HG03558 (cell line): ENCODE measurements at regions not wholly inside any gene's neighbourhood (a gene's known extent, or its start where the extent isn't known, plus 50 kb on each side); places are given as distances from the start of the nearest gene placed in this dataset.
A peak's percentile ranks its signal among the peaks of the same experiment; 100 is the strongest.

Experiments
- ATAC-seq: cut with Tn5 transposase; IDR thresholded peaks from one replicate; pipeline ENCODE4 v1.9.1; 2021; ENCODE audit warnings: moderate number of reproducible peaks; ENCODE audit not compliant: unreplicated experiment; ENCODE audit errors: extremely low read depth

DNA sequence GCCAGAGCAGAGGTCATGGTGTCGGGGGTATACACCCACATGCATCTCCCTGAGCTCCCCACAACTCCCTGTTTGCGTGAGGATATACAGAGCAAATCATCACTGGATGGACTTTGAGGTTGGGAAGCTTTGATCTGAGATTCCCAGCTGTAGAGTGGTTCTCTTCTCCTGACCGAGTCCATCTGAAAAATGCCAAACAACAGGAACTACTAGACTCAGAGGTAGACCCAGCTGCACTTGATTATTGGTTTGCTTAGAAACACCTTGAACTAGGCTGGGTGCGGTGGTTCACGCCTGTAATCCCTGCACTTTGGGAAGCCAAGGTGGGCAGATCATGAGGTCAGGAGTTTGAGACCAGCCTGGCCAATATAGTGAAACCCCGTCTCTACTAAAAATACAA lies 125.0 kb downstream of the UNC5CL start:
- no peak for ATAC-seq

DNA sequence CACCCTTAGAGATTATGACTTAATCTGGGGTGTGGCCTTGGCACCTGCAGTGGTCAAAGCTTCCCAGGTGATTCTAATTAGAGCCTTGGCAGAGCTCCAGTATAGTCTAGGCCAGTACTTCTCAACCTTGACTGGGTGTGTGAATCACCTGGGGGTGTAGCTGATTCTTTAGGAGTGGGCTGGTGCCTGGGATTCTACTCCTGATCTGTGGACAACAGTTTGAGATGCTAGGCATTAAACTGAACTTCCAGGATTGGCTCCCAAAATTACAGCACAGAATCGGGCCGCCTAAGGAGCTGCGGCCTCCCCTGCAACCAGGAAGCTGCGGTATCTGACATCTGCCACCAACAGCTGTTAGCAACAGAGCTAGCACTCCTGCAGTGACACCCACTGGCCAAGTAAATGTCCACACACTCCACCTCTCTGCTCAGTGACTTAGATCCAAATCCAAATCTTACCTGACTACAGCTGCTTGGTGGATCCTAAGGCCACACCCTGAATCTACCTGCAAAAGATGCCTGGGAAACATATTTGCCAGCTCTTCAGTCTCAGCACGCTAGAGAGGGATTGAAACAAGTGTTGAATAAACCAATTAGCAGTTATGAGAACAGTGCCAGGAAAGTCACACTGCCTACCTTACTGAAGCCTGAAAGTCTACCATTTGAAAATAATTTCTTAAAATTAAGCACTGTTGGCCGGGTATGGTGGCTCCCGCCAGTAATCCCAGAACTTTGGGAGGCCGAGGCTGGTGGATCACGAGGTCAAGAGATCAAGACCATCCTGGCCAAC lies 126.7 kb downstream of the UNC5CL start:
- ATAC-seq: peak; percentile 80

DNA sequence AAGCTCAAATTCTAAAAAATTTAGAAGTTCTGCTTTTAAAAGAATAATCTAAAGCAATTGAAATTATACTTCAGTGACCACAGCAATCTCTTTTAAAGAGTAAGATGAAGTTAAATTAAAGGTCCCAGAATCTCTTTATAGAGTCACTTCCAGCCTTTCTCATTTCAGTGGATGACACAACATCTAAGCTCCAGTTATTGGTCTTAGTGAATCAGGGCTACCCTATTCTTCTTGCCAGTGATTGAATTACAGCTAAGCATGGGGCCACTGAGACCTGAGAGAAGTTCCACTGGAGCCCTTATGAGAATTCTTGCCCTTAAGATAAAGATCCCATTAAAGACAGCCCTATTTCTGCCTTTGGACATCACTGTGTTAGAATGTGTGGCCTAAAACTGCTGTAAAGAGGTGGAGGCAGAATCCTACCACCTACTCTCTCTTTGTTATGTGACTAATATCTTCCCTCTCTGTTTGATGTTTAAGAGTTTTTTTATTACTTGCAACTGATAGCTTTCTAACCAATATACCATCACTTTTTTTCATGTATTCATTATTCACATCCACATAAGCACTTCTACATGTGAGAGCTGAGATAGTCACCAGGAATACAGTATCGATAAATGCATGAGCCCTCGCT lies 128.6 kb downstream of the UNC5CL start:
- ATAC-seq: no peak

DNA sequence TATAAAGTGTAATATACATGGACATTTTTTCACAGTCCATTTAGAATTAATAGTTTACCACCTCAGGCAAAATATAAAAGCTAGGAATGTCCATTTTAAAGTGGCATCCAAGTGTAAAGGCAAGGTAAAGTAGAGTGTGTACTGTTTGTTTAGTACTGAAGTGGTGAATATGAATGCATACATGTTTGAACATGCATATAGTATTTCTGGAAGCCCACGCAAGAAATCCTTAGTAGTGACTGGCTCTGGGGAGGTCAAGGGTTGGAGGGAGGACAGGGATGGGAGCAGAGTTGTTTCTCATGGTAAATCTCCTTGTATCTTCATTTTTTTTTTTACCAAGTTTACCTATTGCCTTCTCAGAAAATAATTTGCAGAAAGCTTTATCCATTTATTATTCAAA lies 129.2 kb downstream of the UNC5CL start:
- no peak for ATAC-seq

DNA sequence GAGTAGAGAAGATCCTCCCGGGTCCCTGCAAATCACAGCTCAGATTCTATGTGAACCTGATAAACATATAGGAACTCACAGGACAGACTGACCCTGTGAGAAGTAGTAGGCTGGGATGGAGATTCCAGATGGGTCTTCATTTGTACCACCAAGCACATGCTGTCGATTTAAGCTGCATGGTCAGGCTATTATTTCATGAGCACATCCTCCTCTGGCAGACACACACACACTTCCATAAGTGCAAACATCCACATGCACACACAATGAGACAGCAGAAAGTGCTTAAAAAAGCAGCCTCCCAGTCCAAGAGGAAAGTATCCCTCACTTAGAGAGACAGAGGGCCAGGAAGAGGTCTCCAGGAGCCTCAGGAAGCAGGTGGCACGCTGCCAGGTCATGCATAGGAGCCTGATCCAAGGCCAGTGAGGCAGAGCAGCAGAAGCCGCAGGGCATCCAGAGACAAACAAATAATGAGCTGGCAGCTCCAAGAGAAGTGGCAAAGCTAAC lies 131.8 kb downstream of the UNC5CL start:
- no peak for ATAC-seq

DNA sequence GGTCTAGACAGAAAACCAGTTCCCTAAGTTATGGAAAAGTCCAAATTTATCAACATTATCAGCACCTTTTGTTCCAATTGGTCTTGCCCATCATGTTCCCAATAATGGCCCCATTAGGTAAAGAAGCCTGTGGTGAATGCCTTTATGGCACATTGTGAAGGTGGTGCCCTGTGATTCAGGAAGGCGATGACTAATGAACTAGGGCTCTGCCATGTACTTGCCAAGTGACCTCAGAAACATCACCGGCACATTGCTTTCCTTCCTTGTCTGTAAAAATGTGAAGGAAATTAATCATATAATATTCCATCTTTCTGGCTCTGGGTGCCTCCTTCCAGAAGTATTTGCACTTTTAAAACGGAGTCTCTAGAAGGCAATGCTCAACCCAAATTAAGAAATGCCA lies 132.3 kb downstream of the UNC5CL start:
- no peak for ATAC-seq

DNA sequence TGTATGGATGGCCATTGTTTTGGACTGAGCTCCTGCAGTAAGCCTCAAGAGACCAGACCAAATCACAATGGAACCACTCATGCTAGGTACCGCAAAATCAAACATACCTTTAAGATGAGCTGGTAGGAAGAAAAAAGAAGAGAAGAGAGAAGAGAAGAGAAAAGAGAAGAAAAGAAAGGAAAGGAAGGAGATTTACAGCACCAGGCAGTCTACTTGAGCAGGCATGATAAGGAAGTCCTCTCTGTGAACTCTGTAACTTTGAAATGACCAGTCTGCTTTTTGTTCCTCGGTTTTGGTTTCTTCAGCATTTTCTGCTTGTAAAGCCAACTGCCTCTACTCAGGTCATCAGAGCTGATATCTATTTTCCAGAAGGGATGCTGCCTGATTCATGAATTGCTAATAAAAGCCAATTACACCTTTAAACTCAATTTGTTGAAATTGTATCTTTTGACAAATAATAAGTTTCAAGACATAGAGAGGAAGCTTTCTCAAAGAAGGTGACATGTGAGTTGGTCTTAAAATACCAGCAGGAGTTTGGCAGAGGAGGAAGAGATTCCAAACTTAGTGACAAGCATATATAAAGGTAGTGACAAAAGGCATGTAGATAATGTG lies 134.3 kb downstream of the UNC5CL start:
- ATAC-seq: no peak

DNA sequence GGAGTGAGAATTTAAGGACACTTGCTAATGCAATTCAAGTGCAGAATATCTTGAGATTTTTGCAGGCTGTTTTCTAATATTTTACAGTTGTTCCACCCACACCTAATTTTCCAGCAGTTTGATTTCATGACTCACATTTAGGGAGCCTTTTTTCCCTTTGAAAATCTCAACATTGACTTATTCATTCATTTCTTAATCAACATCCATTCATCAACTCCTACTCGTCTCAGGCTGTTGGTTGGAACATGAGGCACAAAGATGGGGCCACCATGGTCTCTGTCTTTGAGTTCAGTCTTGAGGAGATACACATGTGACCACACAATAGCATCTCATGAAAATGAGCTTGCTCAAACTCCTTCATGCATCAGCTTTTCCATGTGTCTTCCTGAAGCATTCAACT lies 135.6 kb downstream of the UNC5CL start:
- no peak for ATAC-seq

DNA sequence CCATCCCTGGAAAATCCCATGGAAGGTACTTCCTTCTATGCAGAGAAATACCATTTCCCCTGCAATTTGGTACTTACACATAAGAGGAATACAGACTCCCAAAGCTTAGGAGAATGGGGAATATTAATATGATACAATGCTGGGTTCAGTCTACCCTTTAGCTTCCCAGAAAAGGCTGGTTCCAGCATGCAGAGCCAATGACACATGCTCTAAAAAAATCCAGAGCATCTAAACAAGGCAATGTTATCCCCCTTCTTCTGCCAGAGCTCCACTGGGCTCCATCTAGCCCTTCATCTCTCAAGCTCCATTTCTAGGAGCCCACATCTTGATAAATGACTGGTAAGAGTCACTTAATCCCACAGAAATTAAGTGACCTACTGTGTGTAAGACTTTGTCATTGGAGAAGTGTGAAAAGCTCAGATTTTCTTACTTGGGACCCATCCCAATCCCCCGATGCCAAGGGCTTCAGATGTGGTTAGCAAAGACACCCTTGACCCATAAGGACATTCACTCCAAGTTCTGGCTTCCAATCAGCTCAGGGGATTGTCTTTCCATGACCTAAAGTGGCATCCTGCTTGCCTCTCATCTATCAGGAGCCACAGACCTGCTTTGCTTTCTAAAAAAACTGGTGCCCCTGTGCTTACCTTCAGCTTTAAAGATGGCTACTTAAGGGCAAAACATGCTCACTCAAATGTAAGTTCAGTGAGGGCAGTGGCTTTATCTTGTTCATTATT lies 137.5 kb downstream of the UNC5CL start:
- ATAC-seq: no peak

DNA sequence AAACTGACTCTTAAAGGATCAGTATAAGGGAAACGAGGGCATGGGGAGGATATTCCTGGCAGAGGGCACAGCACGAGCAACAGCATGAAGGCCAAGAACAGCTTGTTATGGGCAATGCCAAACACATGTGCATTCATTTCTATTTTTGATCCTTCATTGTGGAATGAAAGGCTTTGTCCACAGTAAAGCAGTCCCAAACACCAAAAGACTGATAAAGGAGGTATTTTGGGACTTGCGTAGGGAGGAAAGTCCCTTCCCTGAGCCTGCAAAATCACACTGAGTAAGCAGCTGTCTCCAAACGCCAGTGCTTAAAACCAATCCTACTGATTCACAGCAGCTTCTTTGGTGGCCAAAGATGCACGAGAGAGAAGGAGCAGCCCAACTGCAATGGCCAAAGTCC lies 138.2 kb downstream of the UNC5CL start:
- no peak for ATAC-seq

DNA sequence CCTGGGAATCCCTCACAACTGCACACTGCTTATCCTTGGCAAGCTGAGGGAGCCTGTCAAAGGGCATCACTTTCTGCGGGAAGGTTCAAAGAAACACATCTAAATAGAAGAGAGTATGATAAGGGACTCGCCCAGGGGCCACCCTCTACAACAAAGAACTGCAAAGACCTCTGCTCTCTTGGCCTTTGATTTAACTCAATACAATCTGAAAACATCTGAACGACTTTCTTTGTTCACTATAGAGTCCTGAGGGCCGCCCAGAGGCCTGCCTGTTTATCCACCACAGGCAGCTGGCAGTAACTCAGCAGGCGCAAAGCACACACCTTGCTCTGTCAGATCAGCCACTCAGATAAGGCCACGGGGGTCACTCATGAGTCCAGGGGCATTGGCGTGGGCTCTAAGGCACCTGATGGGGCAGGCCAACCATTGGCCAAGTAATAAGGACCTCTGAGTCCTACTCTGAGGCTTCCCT lies 139.3 kb downstream of the UNC5CL start:
- ATAC-seq: no peak

DNA sequence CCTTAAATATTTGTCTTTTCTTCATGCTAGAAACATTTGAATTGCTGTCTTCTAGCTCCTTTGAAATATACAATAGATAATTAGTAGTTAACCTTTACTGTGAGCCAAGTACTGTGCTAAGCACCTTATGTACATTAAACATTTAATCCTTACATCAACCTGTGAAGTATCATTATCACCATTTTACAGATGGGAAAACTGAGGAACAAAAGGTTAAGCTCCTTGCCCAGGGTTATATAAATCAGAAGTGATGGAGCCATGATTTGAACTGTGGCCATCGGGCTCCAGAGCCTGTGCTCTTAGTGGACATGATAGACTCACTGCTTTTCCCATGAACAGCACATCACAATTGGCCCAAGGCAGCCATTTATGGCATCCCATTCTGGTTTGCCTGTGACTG lies 140.9 kb downstream of the UNC5CL start:
- no peak for ATAC-seq

DNA sequence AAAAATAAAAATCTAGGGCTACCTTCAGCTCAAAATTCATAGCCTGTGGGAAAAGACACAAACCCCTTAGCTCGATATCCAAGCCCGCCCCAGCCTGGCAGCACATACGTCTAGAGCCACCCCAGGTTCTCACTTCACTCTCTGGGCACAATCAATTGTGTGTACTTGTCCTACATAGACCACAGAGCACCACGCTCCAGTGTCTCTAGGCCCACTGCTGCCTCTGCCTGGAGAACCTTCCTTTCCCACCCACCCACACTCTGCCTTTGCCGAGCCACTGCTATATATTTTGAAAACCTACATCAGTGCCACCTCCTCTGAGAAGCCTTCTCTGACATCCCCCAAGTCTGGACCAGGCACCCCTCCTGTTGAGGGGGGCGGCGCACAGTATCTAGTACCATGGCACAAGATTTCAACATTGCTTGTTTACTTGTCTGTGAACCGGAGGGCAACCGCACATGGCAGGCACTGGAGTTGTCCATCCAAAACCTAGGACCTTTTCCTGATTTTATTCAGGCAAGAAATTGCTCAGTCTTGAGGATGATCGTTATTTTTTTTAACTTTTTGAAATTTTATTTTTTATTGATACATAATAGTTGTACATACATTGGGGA lies 141.5 kb downstream of the UNC5CL start:
- ATAC-seq: no peak

DNA sequence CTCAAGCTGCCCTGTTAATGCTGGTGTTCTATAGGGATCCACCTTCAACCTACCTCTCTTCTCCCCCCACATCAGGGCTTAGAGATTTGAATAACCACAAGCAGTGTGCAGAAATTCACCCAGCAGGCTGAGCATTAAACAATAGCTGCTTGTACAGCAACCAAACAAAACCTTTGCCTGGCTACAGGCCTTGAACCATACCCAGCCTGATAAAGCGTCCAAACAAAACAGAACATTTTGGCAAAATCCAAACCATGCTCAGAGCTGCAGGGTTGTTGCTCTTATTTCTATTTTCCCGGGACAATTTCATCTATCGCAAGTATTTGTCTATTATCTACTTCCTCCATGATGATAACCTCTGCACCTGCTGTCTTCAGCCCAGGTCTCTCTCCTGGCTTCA lies 142.3 kb downstream of the UNC5CL start:
- ATAC-seq: no peak

DNA sequence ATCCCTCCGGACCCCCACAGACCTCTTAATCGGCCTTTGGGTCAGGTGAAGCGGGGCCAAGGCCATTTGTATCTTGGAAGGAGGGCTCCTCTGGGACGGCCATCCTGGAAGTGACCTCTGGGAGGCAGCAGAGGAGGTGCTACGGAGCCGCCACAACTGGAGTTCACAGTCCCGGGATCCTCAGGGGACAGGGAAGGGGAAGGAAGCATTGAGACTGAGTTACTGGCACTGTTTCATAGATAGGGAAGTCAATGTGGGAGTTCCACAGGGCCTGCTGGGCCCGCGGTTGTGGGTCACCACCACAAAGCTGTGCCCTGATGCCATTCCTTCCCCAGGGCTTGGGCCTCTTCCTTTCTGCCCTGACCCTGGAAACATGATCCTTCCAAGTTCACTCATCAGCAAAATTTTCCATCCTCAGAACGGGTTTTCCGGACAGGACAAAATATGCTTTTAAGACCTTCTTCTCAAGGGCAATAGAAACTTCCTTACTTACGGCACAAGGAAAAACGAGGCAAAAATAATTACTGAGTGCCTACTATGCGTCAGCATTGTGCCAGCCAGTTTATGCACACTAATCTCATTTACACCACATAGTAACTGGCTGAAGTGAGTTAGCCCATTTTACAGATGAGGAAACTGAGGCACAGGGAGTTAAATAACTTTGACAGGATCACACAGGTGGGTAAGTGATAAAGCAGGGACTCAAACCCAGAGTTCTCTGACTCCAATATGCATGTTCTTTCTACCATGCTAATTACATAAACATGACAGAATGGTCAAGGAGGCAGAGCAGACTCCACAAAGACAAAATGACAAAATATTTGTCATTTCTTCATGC lies 143.8 kb downstream of the UNC5CL start:
- ATAC-seq: no peak

DNA sequence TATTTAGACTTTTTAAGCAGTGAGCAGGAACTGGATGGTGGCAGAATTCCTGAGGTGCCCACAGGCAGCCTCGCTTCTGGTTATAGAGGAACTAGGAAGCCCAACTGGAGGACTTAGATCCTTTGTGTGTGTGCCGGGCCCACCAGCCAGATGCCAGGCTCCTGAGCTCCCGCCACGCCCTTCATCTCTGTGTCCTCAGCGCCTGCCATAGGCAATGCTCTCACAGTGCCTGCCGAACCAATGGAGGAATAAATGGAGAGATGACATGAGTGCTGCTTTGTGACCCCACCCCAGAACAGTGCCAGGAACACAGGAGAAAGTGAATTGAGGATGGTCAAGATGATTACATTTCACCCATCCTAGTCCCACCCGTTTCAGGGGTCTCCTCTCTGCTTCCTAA lies 146.0 kb downstream of the UNC5CL start:
- no peak for ATAC-seq

DNA sequence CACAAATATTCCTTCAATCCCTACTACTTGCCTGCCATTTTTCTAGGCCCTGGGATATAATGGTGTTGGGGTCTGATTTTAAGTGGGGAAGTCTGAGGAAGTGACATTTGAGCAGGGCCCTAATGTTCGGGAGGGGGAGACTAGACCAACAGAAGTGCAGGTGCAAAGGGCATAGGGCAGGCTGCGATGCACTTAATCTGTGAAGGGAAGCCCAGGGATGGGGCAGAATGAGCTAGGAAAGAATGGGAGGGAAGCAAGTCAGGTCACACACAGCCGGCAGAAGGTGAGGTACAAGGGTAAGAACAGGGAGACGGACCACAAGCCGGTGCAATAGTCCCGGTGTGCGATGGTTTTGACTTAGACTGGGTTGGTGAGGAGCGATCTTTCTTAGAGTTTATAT lies 146.8 kb downstream of the UNC5CL start:
- no peak for ATAC-seq

DNA sequence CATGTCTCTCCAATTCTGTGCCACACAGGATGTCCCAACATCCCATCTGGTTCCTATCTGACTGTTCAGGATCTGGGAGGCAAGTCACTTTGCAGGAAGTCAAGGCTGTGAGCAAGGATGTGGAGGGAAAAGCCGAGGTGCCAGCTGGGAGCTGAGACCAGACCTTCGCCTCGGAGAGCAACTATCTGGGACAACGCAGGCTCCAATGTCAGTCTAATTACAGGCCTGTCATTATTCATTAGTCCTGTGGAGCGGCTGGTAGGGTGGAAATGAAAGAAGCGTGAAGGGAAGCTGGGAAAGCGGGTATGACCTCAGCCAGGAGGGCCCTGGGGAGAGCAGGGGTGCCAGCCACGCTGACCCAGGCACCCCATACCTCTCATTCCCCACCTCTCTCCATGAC lies 147.3 kb downstream of the UNC5CL start:
- no peak for ATAC-seq

DNA sequence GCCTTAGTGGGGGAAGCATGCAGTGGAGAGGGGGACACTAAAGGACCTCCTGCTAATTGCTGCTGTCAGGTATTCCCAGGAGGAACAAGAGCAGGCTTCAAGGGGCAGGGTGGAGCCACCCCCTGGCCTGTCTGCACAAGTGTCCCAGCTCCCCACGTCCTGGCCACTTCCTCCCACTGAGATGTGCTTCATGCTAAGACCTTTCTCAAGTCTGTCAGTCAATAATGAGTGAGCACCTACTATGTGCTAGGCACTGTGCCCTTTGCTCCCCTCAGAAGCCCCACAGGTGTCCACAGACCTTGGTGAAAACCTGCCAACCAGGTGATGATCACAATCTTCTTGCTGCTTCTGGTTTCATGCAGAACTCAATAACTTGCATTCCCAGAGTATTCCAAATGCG lies 147.9 kb downstream of the UNC5CL start:
- ATAC-seq: no peak
